Colonic mucosa (tissue), 4 donors: ENCODE measurements at regions not wholly inside any gene's neighbourhood (a gene's known extent, or its start where the extent isn't known, plus 50 kb on each side); places are given as distances from the start of the nearest gene placed in this dataset.

Source experiments
- DNase-seq: peaks from one replicate; pipeline ENCODE4 v3.0.0-alpha.2; 2020
- H3K27ac ChIP-seq: fragments of 200-600 bp; one replicate; pipeline ENCODE4 v1.8.0; 2021
- H3K27me3 ChIP-seq: fragments of 200-600 bp; one replicate; pipeline ENCODE4 v1.8.0; 2021
- H3K36me3 ChIP-seq: fragments of 200-600 bp; one replicate; pipeline ENCODE4 v1.8.0; 2021
- H3K4me1 ChIP-seq: fragments of 200-600 bp; one replicate; pipeline ENCODE4 v1.8.0; 2021; ENCODE audit warnings: mild to moderate bottlenecking
- H3K4me3 ChIP-seq: fragments of 200-600 bp; one replicate; pipeline ENCODE4 v1.8.0; 2021
- H3K9ac ChIP-seq, 2 donors: one replicate each; pipeline ENCODE4 v1.7.0; 2013; ENCODE audit warnings: control low read depth in 2 of 2, low read depth in 2 of 2, low read length in 2 of 2
- H3K9me3 ChIP-seq: fragments of 200-600 bp; one replicate; pipeline ENCODE4 v1.8.0; 2021
- CTCF ChIP-seq: fragments of 200-600 bp; IDR thresholded peaks from one replicate; pipeline ENCODE4 v1.8.0; 2022; ENCODE audit warnings: antibody characterized with exemption, mild to moderate bottlenecking
- intact Hi-C: fragments of 100-400 bp; cut with DNase I; formaldehyde crosslinking; loops from one replicate; pipeline ENCODE4 v1.14.1; 2022
- donor health status: healthy.
- donor health status: DM: no; HTN: no; CAD: no.
- donor health status: DM: no; HTN: no; CAD: no.

- no peak for DNase-seq
- no peak for TF ChIP-seq CTCF
- no peaks in the 10 kb centered on the region for H3K4me1 ChIP-seq
These were observed 226.2 kb downstream of the SKIDA1 start for GRCh38 chr10:21299330-21299729.

GRCh38 chr10:21298701-21299100 is 226.8 kb downstream of the SKIDA1 start:
- no peaks in the 10 kb centered on the region for H3K27me3 ChIP-seq
- H3K9ac ChIP-seq, result no peak overlapping the region
- H3K4me1 ChIP-seq, result no peaks in the 10 kb centered on the region
- no peak overlapping the region for H3K4me3 ChIP-seq
- no peaks in the 10 kb centered on the region for H3K9me3 ChIP-seq
- no peak overlapping the region for H3K27ac ChIP-seq
- TF ChIP-seq CTCF, result no peak
- DNase-seq, result no peak
- intact Hi-C loops, result no loop called here
- H3K36me3 ChIP-seq, result no peaks in the 10 kb centered on the region

More at GRCh38 chr10:21299330-21299729, 226.2 kb downstream of the SKIDA1 start:
- H3K9ac ChIP-seq, result no peak overlapping the region
- no peak overlapping the region for H3K4me3 ChIP-seq
- no peaks in the 10 kb centered on the region for H3K36me3 ChIP-seq
- no peaks in the 10 kb centered on the region for H3K9me3 ChIP-seq
- intact Hi-C loops, result no loop called here
- H3K27me3 ChIP-seq, result no peaks in the 10 kb centered on the region
- no peak overlapping the region for H3K27ac ChIP-seq

GRCh38 chr10:21297603-21298383 is 227.7 kb downstream of the SKIDA1 start:
- no peaks in the 10 kb centered on the region for H3K36me3 ChIP-seq
- no peak for TF ChIP-seq CTCF
- no peak overlapping the region for H3K9ac ChIP-seq
- H3K27me3 ChIP-seq, result no peaks in the 10 kb centered on the region
- no peak overlapping the region for H3K4me3 ChIP-seq
- no peak for DNase-seq
- H3K9me3 ChIP-seq, result no peaks in the 10 kb centered on the region
- no peaks in the 10 kb centered on the region for H3K4me1 ChIP-seq
- no peak overlapping the region for H3K27ac ChIP-seq
- intact Hi-C loops, result no loop called here

- no peak overlapping the region for H3K27ac ChIP-seq
- no peaks in the 10 kb centered on the region for H3K27me3 ChIP-seq
These were observed 228.7 kb downstream of the SKIDA1 start for GRCh38 chr10:21296575-21297355.

More at GRCh38 chr10:21296575-21297355, 228.7 kb downstream of the SKIDA1 start:
- H3K9me3 ChIP-seq, result no peaks in the 10 kb centered on the region
- intact Hi-C loops, result no loop called here
- no peak for TF ChIP-seq CTCF
- H3K36me3 ChIP-seq, result no peaks in the 10 kb centered on the region
- H3K9ac ChIP-seq, result no peak overlapping the region
- no peak for DNase-seq
- H3K4me1 ChIP-seq, result no peaks in the 10 kb centered on the region
- no peak overlapping the region for H3K4me3 ChIP-seq
